ENCODE measurements at regions not wholly inside any gene's neighbourhood (a gene's known extent, or its start where the extent isn't known, plus 50 kb on each side); places are given as distances from the start of the nearest gene placed in this dataset.

DNA sequence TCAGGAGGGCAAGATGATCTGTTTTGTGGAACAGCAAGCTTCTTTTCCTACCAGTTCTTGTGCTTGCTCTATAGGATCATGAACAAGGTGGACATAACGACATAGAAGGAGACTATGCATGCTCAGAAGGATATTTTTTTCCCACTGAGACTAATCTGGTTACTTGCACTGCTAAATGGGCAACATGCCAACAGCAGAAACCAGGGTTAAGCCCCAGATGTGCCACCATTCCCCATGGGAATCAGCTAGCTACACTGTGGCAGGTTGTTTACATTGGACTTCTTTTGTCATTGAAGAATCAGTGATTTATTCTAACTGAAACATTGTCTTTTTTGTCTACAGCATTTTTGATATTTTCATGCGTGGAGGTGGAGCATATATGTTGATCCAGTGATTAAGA lies 165.6 kb downstream of the C4orf33 start:
- WGBS (ENCODE audit: low lambda C conversion rate, missing lambda C conversion rate), result 76% methylated on average over 2 of the region's 2 CpGs
- H4K20me1 ChIP-seq (ENCODE audit: insufficient read depth, poor library complexity, severe bottlenecking), result no peaks in the 10 kb centered on the region
- H3K9me3 ChIP-seq (ENCODE audit: low read depth), result no peaks in the 10 kb centered on the region
- no peaks in the 10 kb centered on the region for H3K79me2 ChIP-seq
- H3K27me3 ChIP-seq, result peaks cover 3% of the 10 kb centered on the region
- no peaks in the 10 kb centered on the region for H3K36me3 ChIP-seq (replicated peaks; ENCODE audit: insufficient read depth, low read depth)
- H3K4me1 ChIP-seq (ENCODE audit: insufficient read depth), result no peaks in the 10 kb centered on the region
- no peak for DNase-seq (ENCODE audit: low spot score)
- no peak overlapping the region for H3K4me2 ChIP-seq
- H2AFZ ChIP-seq, result no peak overlapping the region
- no peak overlapping the region for H3K4me3 ChIP-seq
- H3K27ac ChIP-seq, result no peak overlapping the region
- no peaks in the 10 kb centered on the region for H3K9me2 ChIP-seq (replicated peaks; ENCODE audit: insufficient read depth)
- no peak for TF ChIP-seq EZH2phosphoT487 (IDR thresholded peaks at IDR 0.05; ENCODE audit: low read depth, severe bottlenecking, unreplicated experiment)
- TF ChIP-seq, protein P1, sequence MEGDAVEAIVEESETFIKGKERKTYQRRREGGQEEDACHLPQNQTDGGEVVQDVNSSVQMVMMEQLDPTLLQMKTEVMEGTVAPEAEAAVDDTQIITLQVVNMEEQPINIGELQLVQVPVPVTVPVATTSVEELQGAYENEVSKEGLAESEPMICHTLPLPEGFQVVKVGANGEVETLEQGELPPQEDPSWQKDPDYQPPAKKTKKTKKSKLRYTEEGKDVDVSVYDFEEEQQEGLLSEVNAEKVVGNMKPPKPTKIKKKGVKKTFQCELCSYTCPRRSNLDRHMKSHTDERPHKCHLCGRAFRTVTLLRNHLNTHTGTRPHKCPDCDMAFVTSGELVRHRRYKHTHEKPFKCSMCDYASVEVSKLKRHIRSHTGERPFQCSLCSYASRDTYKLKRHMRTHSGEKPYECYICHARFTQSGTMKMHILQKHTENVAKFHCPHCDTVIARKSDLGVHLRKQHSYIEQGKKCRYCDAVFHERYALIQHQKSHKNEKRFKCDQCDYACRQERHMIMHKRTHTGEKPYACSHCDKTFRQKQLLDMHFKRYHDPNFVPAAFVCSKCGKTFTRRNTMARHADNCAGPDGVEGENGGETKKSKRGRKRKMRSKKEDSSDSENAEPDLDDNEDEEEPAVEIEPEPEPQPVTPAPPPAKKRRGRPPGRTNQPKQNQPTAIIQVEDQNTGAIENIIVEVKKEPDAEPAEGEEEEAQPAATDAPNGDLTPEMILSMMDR (IDR thresholded peaks at IDR 0.05; ENCODE audit: poor library complexity), result no peak
- no peak for TF ChIP-seq EZH2 (IDR thresholded peaks at IDR 0.05; ENCODE audit: borderline replicate concordance)

- no peaks in the 10 kb centered on the region for H3K9me2 ChIP-seq (replicated peaks; ENCODE audit: insufficient read depth)
- H3K79me2 ChIP-seq, result no peaks in the 10 kb centered on the region
- no peaks in the 10 kb centered on the region for H3K4me1 ChIP-seq (ENCODE audit: insufficient read depth)
- no peak overlapping the region for H3K4me3 ChIP-seq
- no peak overlapping the region for H3K27ac ChIP-seq
- H3K9me3 ChIP-seq (ENCODE audit: low read depth), result no peaks in the 10 kb centered on the region
- no peak for TF ChIP-seq EZH2phosphoT487 (IDR thresholded peaks at IDR 0.05; ENCODE audit: low read depth, severe bottlenecking, unreplicated experiment)
- no peak for TF ChIP-seq EZH2 (IDR thresholded peaks at IDR 0.05; ENCODE audit: borderline replicate concordance)
- TF ChIP-seq, protein P1 (IDR thresholded peaks at IDR 0.05; ENCODE audit: poor library complexity), result no peak
- H3K36me3 ChIP-seq (replicated peaks; ENCODE audit: insufficient read depth, low read depth), result no peaks in the 10 kb centered on the region
- no peak overlapping the region for H2AFZ ChIP-seq
- DNase-seq (ENCODE audit: low spot score), result no peak
- WGBS (ENCODE audit: low lambda C conversion rate, missing lambda C conversion rate), result 93% methylated on average over 1 of the region's 1 CpG
- H3K4me2 ChIP-seq, result no peak overlapping the region
- H3K27me3 ChIP-seq, result peaks cover 4% of the 10 kb centered on the region
- H4K20me1 ChIP-seq (ENCODE audit: insufficient read depth, poor library complexity, severe bottlenecking), result no peaks in the 10 kb centered on the region
Observed at GRCh38 chr4:129264008-129264657, 168.2 kb downstream of the C4orf33 start.

GRCh38 chr4:129278868-129279267 lies 182.9 kb downstream of the C4orf33 start:
- no peak for DNase-seq (ENCODE audit: low spot score)
- WGBS (ENCODE audit: low lambda C conversion rate, missing lambda C conversion rate), result 95% methylated on average over 1 of the region's 1 CpG
- Histone ChIP-seq H3K9me3 (ENCODE audit: low read depth) (no peaks in the 10 kb centered on the region), H3K36me3 (replicated peaks; ENCODE audit: insufficient read depth, low read depth) (no peaks in the 10 kb centered on the region), H4K20me1 (ENCODE audit: insufficient read depth, poor library complexity, severe bottlenecking) (no peaks in the 10 kb centered on the region), H3K4me1 (ENCODE audit: insufficient read depth) (no peaks in the 10 kb centered on the region), H3K9me2 (replicated peaks; ENCODE audit: insufficient read depth) (no peaks in the 10 kb centered on the region), H3K27me3 (no peaks in the 10 kb centered on the region), H2AFZ (no peak overlapping the region), H3K4me3 (no peak overlapping the region), H3K27ac (no peak overlapping the region), H3K79me2 (no peaks in the 10 kb centered on the region), H3K4me2 (no peak overlapping the region)
- TF ChIP-seq EZH2phosphoT487 (IDR thresholded peaks at IDR 0.05; ENCODE audit: low read depth, severe bottlenecking, unreplicated experiment) (no peak), EZH2 (IDR thresholded peaks at IDR 0.05; ENCODE audit: borderline replicate concordance) (no peak)
- TF ChIP-seq, protein P1 (IDR thresholded peaks at IDR 0.05; ENCODE audit: poor library complexity), result no peak

Measured in hepatocyte (in vitro differentiated cells).